ENCODE measurements at regions not wholly inside any gene's neighbourhood (a gene's known extent, or its start where the extent isn't known, plus 50 kb on each side); places are given as distances from the start of the nearest gene placed in this dataset.

- no peak for DNase-seq
- intact Hi-C loops (cut with DNase I), result no loop called here
Observed at GRCh38 chr5:20649966-20650365, 662.0 kb upstream of the CDH18 start.

- DNase-seq, result no peak
- intact Hi-C loops (cut with DNase I), result no loop called here
Observed at GRCh38 chr5:20648981-20649380, 661.0 kb upstream of the CDH18 start.

- intact Hi-C loops (cut with DNase I), result no loop called here
- DNase-seq, result no peak
Observed at GRCh38 chr5:20636686-20637085, 648.7 kb upstream of the CDH18 start.

- DNase-seq, result no peak
- intact Hi-C loops (cut with DNase I), result no loop called here
Observed at GRCh38 chr5:20619591-20619990, 631.6 kb upstream of the CDH18 start.

- DNase-seq, result no peak
- intact Hi-C loops (cut with DNase I), result no loop called here
Observed at GRCh38 chr5:20618340-20618739, 630.3 kb upstream of the CDH18 start.

- intact Hi-C loops (cut with DNase I), result no loop called here
- DNase-seq, result no peak
Observed at GRCh38 chr5:20617841-20618240, 629.8 kb upstream of the CDH18 start.

GRCh38 chr5:20615888-20616563 is 628.0 kb upstream of the CDH18 start:
- intact Hi-C loops (cut with DNase I), result no loop called here

GRCh38 chr5:20611620-20612019 is 623.6 kb upstream of the CDH18 start:
- no peak for DNase-seq
- intact Hi-C loops (cut with DNase I), result no loop called here

More at GRCh38 chr5:20615888-20616563, 628.0 kb upstream of the CDH18 start:
- DNase-seq, result no peak

GRCh38 chr5:20610681-20611080 is 622.7 kb upstream of the CDH18 start:
- DNase-seq, result no peak
- intact Hi-C loops (cut with DNase I), result no loop called here

- intact Hi-C loops (cut with DNase I), result no loop called here
Observed at GRCh38 chr5:20609126-20609525, 621.1 kb upstream of the CDH18 start.

GRCh38 chr5:20608567-20608966 is 620.6 kb upstream of the CDH18 start:
- intact Hi-C loops (cut with DNase I), result no loop called here
- no peak for DNase-seq

More at GRCh38 chr5:20609126-20609525, 621.1 kb upstream of the CDH18 start:
- DNase-seq, result no peak

GRCh38 chr5:20605732-20606525 is 617.9 kb upstream of the CDH18 start:
- intact Hi-C loops (cut with DNase I), result no loop called here
- DNase-seq, result no peak

GRCh38 chr5:20604992-20605391 is 617.0 kb upstream of the CDH18 start:
- DNase-seq, result no peak

GRCh38 chr5:20601678-20602100 is 613.7 kb upstream of the CDH18 start:
- intact Hi-C loops (cut with DNase I), result no loop called here
- no peak for DNase-seq

More at GRCh38 chr5:20604992-20605391, 617.0 kb upstream of the CDH18 start:
- intact Hi-C loops (cut with DNase I), result no loop called here

GRCh38 chr5:20590356-20590755 is 602.4 kb upstream of the CDH18 start:
- intact Hi-C loops (cut with DNase I), result no loop called here

GRCh38 chr5:20575571-20575970 is 587.6 kb upstream of the CDH18 start:
- intact Hi-C loops (cut with DNase I), result no loop called here
- peak in 18 of 42 donors; percentile 1 to 58 (median 20) for DNase-seq

More at GRCh38 chr5:20590356-20590755, 602.4 kb upstream of the CDH18 start:
- no peak for DNase-seq

- no peak for DNase-seq
- intact Hi-C loops (cut with DNase I), result no loop called here
Observed at GRCh38 chr5:20574576-20574975, 586.6 kb upstream of the CDH18 start.

GRCh38 chr5:20572614-20573013 is 584.6 kb upstream of the CDH18 start:
- intact Hi-C loops (cut with DNase I), result no loop called here
- DNase-seq, result no peak

GRCh38 chr5:20570486-20570885 is 582.5 kb upstream of the CDH18 start:
- intact Hi-C loops (cut with DNase I), result no loop called here
- no peak for DNase-seq

- intact Hi-C loops (cut with DNase I), result no loop called here
- DNase-seq, result no peak
Observed at GRCh38 chr5:20562544-20562943, 574.5 kb upstream of the CDH18 start.

- intact Hi-C loops (cut with DNase I), result no loop called here
- DNase-seq, result no peak
Observed at GRCh38 chr5:20559845-20560244, 571.8 kb upstream of the CDH18 start.
